Endodermal cell (in vitro differentiated cells): ENCODE measurements at regions not wholly inside any gene's neighbourhood (a gene's known extent, or its start where the extent isn't known, plus 50 kb on each side); places are given as distances from the start of the nearest gene placed in this dataset.

Source experiments
- DNase-seq: peaks from one replicate; pipeline ENCODE4 v3.0.0-alpha.2; 2017
- H3K27ac ChIP-seq: 2 replicates; pipeline ENCODE4 v1.5.1; 2013; ENCODE audit warnings: mild to moderate bottlenecking, low read depth, low read length, moderate library complexity
- H3K27me3 ChIP-seq: 2 replicates; pipeline ENCODE4 v1.6.1; 2013; ENCODE audit warnings: mild to moderate bottlenecking, low read length, moderate library complexity; ENCODE audit not compliant: insufficient read depth, control insufficient read depth, poor library complexity, severe bottlenecking
- H3K36me3 ChIP-seq: 2 replicates; pipeline ENCODE4 v1.7.0; 2013; ENCODE audit warnings: mild to moderate bottlenecking, low read length, moderate library complexity; ENCODE audit not compliant: control insufficient read depth, insufficient read depth
- H3K4me1 ChIP-seq: one replicate; pipeline ENCODE4 v1.7.0; 2013; ENCODE audit warnings: low read length; ENCODE audit not compliant: control insufficient read depth, insufficient read depth
- H3K4me3 ChIP-seq: 2 replicates; pipeline ENCODE4 v1.5.1; 2013; ENCODE audit warnings: mild to moderate bottlenecking, low read length, moderate library complexity
- H3K9ac ChIP-seq: 2 replicates; pipeline ENCODE4 v1.6.1; 2013; ENCODE audit warnings: mild to moderate bottlenecking, low read length, moderate library complexity; ENCODE audit not compliant: poor library complexity, severe bottlenecking; ENCODE audit errors: extremely low read depth
- H3K9me3 ChIP-seq: 2 replicates; pipeline ENCODE4 v1.6.1; 2013; ENCODE audit warnings: mild to moderate bottlenecking, low read length, moderate library complexity; ENCODE audit not compliant: control insufficient read depth
- H3K27ac Mint-ChIP-seq: 2 replicates; pipeline ENCODE4 v1.8.0; 2020; ENCODE audit warnings: mixed read lengths
- H3K27me3 Mint-ChIP-seq: 2 replicates; pipeline ENCODE4 v1.8.0; 2021; ENCODE audit warnings: mild to moderate bottlenecking, mixed read lengths; ENCODE audit not compliant: insufficient read depth
- H3K36me3 Mint-ChIP-seq: 2 replicates; pipeline ENCODE4 v1.8.0; 2020; ENCODE audit warnings: low read depth, mixed read lengths
- H3K4me1 Mint-ChIP-seq: 2 replicates; pipeline ENCODE4 v1.8.0; 2020; ENCODE audit warnings: mixed read lengths
- H3K4me3 Mint-ChIP-seq: 2 replicates; pipeline ENCODE4 v1.8.0; 2020; ENCODE audit warnings: mild to moderate bottlenecking, moderate library complexity, mixed read lengths
- H3K9me3 Mint-ChIP-seq: 2 replicates; pipeline ENCODE4 v1.8.0; 2020; ENCODE audit warnings: mild to moderate bottlenecking, mixed read lengths
- WGBS, 2 experiments: methylation state at CpG; one replicate each; pipeline versions ENCODE4 v1.1.5 to v1.1.7; 2013; ENCODE audit warnings: missing lambda C conversion rate in 2 of 2, mixed read lengths in 1 of 2; ENCODE audit not compliant: insufficient coverage in 1 of 2, insufficient read length in 1 of 2; 5-methylcytosine and 5-hydroxymethylcytosine counted together
- TF ChIP-seq, protein P1 (sequence below): fragments of 200-600 bp; sonication (generic); conservative IDR thresholded peaks from 2 replicates; pipeline ENCODE4 v1.5.0; 2021; ENCODE audit warnings: antibody characterized with exemption, mild to moderate bottlenecking

- H3K27ac Mint-ChIP-seq = no peak overlapping the region
- Histone ChIP-seq H3K4me3 (no peak overlapping the region), H3K36me3 (no peaks in the 10 kb centered on the region), H3K4me1 (peaks cover 12% of the 10 kb centered on the region), H3K27ac (no peak overlapping the region), H3K27me3 (no peaks in the 10 kb centered on the region), H3K9me3 (peaks cover 33% of the 10 kb centered on the region), H3K9ac (no peak overlapping the region)
- peaks cover 8% of the 10 kb centered on the region for H3K36me3 Mint-ChIP-seq
- peak; percentile 42 for DNase-seq
- H3K27me3 Mint-ChIP-seq = peaks cover 15% of the 10 kb centered on the region
- TF ChIP-seq, protein P1, sequence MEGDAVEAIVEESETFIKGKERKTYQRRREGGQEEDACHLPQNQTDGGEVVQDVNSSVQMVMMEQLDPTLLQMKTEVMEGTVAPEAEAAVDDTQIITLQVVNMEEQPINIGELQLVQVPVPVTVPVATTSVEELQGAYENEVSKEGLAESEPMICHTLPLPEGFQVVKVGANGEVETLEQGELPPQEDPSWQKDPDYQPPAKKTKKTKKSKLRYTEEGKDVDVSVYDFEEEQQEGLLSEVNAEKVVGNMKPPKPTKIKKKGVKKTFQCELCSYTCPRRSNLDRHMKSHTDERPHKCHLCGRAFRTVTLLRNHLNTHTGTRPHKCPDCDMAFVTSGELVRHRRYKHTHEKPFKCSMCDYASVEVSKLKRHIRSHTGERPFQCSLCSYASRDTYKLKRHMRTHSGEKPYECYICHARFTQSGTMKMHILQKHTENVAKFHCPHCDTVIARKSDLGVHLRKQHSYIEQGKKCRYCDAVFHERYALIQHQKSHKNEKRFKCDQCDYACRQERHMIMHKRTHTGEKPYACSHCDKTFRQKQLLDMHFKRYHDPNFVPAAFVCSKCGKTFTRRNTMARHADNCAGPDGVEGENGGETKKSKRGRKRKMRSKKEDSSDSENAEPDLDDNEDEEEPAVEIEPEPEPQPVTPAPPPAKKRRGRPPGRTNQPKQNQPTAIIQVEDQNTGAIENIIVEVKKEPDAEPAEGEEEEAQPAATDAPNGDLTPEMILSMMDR = no peak
- H3K4me1 Mint-ChIP-seq = peaks cover 20% of the 10 kb centered on the region
- no peak overlapping the region for H3K4me3 Mint-ChIP-seq
- peaks cover 21% of the 10 kb centered on the region for H3K9me3 Mint-ChIP-seq
- 82 to 88% methylated on average over 9 to 20 of the region's 20 CpGs for WGBS, 2 experiments
These were observed 136.4 kb upstream of the COPS8 start for GRCh38 chr2:236949089-236949905.

DNA sequence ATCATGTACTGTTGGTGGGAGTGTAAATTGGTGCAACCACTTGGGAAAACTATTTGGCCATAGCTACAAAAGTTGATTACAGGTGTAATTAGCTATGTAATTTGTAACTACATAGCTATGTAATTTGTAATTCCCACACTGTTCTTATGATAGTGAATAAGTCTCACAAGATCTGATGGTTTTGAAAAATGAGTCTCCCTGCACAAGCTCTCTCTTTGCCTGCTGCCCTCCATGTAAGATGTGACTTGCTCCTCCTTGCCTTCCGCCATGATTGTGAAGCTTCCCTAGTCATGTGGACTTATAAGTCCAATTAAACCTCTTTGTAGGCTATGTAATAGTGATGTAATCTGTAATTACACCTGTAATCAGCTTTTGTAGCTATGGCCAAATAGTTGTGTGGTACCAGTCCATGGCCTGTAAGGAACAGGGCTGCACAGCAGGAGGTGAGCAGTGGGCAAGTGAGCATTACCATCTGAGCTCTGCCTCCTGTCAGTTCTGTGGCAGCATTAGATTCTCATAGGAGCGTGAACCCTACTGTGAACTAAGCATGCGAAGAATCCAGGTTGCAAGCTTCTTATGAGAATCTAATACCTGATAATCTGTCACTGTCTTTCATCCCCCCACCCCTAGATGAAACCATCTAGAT, 133.7 kb upstream of the COPS8 start:
- Histone ChIP-seq H3K4me3 (peak overlapping the region; percentile 64), H3K36me3 (no peaks in the 10 kb centered on the region), H3K4me1 (peaks cover 6% of the 10 kb centered on the region), H3K9me3 (peaks cover 36% of the 10 kb centered on the region), H3K9ac (no peak overlapping the region), H3K27ac (no peak overlapping the region), H3K27me3 (no peaks in the 10 kb centered on the region)
- H3K36me3 Mint-ChIP-seq = peaks cover 8% of the 10 kb centered on the region
- peaks cover 38% of the 10 kb centered on the region for H3K4me1 Mint-ChIP-seq
- DNase-seq = peak; percentile 23
- peaks cover 16% of the 10 kb centered on the region for H3K27me3 Mint-ChIP-seq
- TF ChIP-seq, protein P1 = no peak
- WGBS, 2 experiments = 92 to 100% methylated on average over 2 to 3 of the region's 3 CpGs
- H3K4me3 Mint-ChIP-seq = no peak overlapping the region
- H3K9me3 Mint-ChIP-seq = peaks cover 21% of the 10 kb centered on the region
- no peak overlapping the region for H3K27ac Mint-ChIP-seq

DNA sequence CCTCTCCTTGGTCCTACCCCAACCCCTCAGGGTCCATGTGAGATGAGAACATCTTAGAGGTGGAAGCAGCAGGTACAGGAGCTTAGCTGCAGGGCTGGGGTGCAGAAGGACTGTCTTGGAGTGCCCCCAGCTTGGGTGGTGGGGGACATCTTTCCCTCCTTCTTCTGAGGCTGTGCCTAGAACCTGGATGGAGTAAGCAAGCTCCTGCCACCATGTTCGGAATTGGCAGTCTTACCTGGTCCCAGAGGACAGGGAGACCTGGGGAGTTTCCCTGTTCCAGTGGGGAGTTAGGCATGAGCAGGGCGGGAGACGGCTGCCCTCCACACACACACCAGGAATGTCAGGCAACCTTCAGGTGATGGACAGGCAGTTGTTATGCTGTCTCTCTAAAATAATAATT, 131.0 kb upstream of the COPS8 start:
- H3K9me3 Mint-ChIP-seq = peaks cover 21% of the 10 kb centered on the region
- H3K27ac Mint-ChIP-seq = no peak overlapping the region
- H3K36me3 Mint-ChIP-seq = peaks cover 8% of the 10 kb centered on the region
- Histone ChIP-seq H3K4me1 (peaks cover 6% of the 10 kb centered on the region), H3K27ac (no peak overlapping the region), H3K9ac (no peak overlapping the region), H3K27me3 (no peaks in the 10 kb centered on the region), H3K9me3 (peaks cover 36% of the 10 kb centered on the region), H3K4me3 (peak overlapping the region; percentile 30), H3K36me3 (no peaks in the 10 kb centered on the region)
- peak; percentile 6 for DNase-seq
- TF ChIP-seq, protein P1 = no peak
- WGBS, 2 experiments = 98% methylated on average over 3 of the region's 3 CpGs; no CpG with 5 or more reads in 1 of the 2 experiments
- H3K4me1 Mint-ChIP-seq = peaks cover 31% of the 10 kb centered on the region
- H3K27me3 Mint-ChIP-seq = peaks cover 15% of the 10 kb centered on the region
- no peak overlapping the region for H3K4me3 Mint-ChIP-seq
